ENCODE measurements at regions not wholly inside any gene's neighbourhood (a gene's known extent, or its start where the extent isn't known, plus 50 kb on each side); places are given as distances from the start of the nearest gene placed in this dataset.

DNA sequence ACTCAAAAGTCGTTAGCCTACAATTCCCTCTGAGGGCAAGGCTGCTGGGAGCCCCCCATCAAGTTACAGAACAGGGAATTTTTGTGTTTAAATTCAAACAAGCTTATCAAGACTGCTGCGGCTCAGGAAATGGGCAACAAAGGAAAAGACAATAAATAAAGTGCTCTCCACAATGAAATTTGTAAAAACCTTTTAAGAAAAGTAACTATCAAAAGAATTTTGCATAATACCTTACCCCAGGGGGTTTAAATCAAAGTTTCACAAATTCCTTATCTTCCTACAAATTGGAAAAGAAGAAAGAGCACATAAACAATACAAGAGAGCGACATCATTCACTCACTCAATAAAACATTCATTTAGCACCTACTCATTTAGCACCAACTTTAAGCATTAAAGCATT is 97.9 kb upstream of the CCDC160 start:
- no peak for TF ChIP-seq EZH2 (IDR thresholded peaks at IDR 0.05; ENCODE audit: borderline replicate concordance, low read depth, low read length, severe bottlenecking)
- TF ChIP-seq POLR2AphosphoS5 (IDR thresholded peaks at IDR 0.05; ENCODE audit: insufficient read depth, low read depth, low read length) = no peak
- TF ChIP-seq, protein P1, sequence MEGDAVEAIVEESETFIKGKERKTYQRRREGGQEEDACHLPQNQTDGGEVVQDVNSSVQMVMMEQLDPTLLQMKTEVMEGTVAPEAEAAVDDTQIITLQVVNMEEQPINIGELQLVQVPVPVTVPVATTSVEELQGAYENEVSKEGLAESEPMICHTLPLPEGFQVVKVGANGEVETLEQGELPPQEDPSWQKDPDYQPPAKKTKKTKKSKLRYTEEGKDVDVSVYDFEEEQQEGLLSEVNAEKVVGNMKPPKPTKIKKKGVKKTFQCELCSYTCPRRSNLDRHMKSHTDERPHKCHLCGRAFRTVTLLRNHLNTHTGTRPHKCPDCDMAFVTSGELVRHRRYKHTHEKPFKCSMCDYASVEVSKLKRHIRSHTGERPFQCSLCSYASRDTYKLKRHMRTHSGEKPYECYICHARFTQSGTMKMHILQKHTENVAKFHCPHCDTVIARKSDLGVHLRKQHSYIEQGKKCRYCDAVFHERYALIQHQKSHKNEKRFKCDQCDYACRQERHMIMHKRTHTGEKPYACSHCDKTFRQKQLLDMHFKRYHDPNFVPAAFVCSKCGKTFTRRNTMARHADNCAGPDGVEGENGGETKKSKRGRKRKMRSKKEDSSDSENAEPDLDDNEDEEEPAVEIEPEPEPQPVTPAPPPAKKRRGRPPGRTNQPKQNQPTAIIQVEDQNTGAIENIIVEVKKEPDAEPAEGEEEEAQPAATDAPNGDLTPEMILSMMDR (IDR thresholded peaks at IDR 0.05; ENCODE audit: extremely low read depth in 1 of 2, insufficient read depth in 1 of 2, low read depth in 1 of 2, low read length in 2 of 2) = no peak
